Osteocyte (in vitro differentiated cells): ENCODE measurements at regions not wholly inside any gene's neighbourhood (a gene's known extent, or its start where the extent isn't known, plus 50 kb on each side); places are given as distances from the start of the nearest gene placed in this dataset.

ENCODE experiments used
- DNase-seq: peaks from one replicate; pipeline ENCODE4 v3.0.0; 2021; ENCODE audit warnings: mixed read lengths; ENCODE audit not compliant: unreplicated experiment; ENCODE audit errors: extremely low spot score
- H3K27ac Mint-ChIP-seq: one replicate; pipeline ENCODE4 v1.8.0; 2021; ENCODE audit warnings: mild to moderate bottlenecking, mixed read lengths; ENCODE audit not compliant: unreplicated experiment
- H3K27me3 Mint-ChIP-seq: one replicate; pipeline ENCODE4 v1.8.0; 2021; ENCODE audit warnings: mixed read lengths; ENCODE audit not compliant: unreplicated experiment
- H3K36me3 Mint-ChIP-seq: one replicate; pipeline ENCODE4 v1.8.0; 2021; ENCODE audit warnings: mixed read lengths; ENCODE audit not compliant: unreplicated experiment
- H3K4me1 Mint-ChIP-seq: one replicate; pipeline ENCODE4 v1.8.0; 2021; ENCODE audit warnings: mixed read lengths; ENCODE audit not compliant: unreplicated experiment
- H3K4me3 Mint-ChIP-seq: one replicate; pipeline ENCODE4 v1.8.0; 2021; ENCODE audit warnings: mild to moderate bottlenecking, moderate library complexity, mixed read lengths; ENCODE audit not compliant: unreplicated experiment
- H3K9me3 Mint-ChIP-seq: one replicate; pipeline ENCODE4 v1.8.0; 2021; ENCODE audit warnings: mixed read lengths; ENCODE audit not compliant: unreplicated experiment
- CTCF ChIP-seq: fragments of 200-600 bp; sonication (generic); IDR thresholded peaks from 2 replicates; pipeline ENCODE4 v1.5.0; 2021; ENCODE audit warnings: antibody characterized with exemption, mild to moderate bottlenecking, moderate library complexity

- Mint-ChIP-seq H3K4me3 (no peak overlapping the region), H3K9me3 (no peaks in the 10 kb centered on the region), H3K27me3 (peaks cover 11% of the 10 kb centered on the region), H3K36me3 (no peaks in the 10 kb centered on the region), H3K27ac (no peak overlapping the region), H3K4me1 (no peaks in the 10 kb centered on the region)
- TF ChIP-seq CTCF = no peak
- DNase-seq = no peak
Observed at GRCh38 chr4:26267087-26267486, 53.7 kb upstream of the RBPJ start.

- TF ChIP-seq CTCF = no peak
- Mint-ChIP-seq H3K27me3 (peaks cover 3% of the 10 kb centered on the region), H3K27ac (no peak overlapping the region), H3K4me3 (no peak overlapping the region), H3K4me1 (peaks cover 4% of the 10 kb centered on the region), H3K36me3 (no peaks in the 10 kb centered on the region), H3K9me3 (no peaks in the 10 kb centered on the region)
- DNase-seq = no peak
Observed at GRCh38 chr4:26268246-26268645, 52.6 kb upstream of the RBPJ start.

GRCh38 chr4:26269038-26269437, 51.8 kb upstream of the RBPJ start:
- no peak for DNase-seq
- TF ChIP-seq CTCF = no peak
- Mint-ChIP-seq H3K4me1 (peaks cover 5% of the 10 kb centered on the region), H3K27me3 (peaks cover 3% of the 10 kb centered on the region), H3K9me3 (no peaks in the 10 kb centered on the region), H3K4me3 (no peak overlapping the region), H3K36me3 (no peaks in the 10 kb centered on the region), H3K27ac (no peak overlapping the region)
